ENCODE measurements at regions not wholly inside any gene's neighbourhood (a gene's known extent, or its start where the extent isn't known, plus 50 kb on each side); places are given as distances from the start of the nearest gene placed in this dataset.

DNA sequence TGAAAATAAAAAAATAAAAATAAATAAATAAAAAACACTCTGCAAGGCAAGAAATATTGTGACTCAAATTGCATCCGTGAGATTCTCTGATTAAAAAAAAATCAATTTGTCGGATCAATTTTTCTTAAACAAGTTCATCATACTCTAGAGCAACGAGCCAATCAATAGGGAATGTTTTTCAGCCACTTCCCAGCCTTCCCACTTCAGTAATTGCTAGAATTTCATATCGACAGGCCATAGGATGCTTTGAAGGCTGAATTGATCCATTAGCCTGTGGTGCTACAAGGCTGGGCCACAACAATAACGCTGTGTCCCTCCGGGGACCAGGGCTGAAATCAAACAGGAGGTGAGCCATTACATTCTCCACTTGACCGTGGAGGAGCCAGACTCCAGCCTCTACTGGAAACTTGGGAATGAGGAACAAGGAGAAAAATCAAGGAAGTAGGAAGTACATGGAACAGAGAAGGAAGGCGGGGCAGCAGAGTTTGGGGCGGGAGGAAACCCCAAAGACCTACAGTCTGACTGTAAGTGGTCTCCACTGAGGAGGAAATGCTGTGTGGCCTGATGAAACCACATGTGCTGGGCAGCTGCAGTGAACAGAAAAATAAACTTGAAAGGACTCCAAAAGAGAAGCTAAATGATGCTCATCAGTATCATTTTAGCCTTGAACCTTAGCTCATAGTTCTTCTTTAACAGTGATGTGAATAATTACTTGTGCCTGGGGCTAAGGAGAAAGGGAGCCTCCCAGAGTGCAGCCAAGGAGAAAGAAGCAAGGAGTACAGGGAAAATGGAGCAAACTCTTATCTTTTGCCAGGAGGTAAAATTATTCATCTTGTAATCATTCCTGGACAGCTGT, 308.6 kb downstream of the TLE1 start:
- no peak overlapping the region for H3K4me2 ChIP-seq (ENCODE audit: control insufficient read depth, insufficient read depth)
- WGBS (ENCODE audit: insufficient coverage, insufficient replicate concordance, low lambda C conversion rate, missing lambda C conversion rate): 4% methylated on average over 9 of the region's 9 CpGs
- no peaks in the 10 kb centered on the region for H3K36me3 ChIP-seq (ENCODE audit: control insufficient read depth in 2 of 2, insufficient read depth in 2 of 2, low read length in 1 of 2)
- H3K4me3 ChIP-seq: no peak overlapping the region
- in situ Hi-C loops (cut with MboI) (no loop called here), intact Hi-C loops (cut with micrococcal nuclease; ENCODE audit: unreplicated experiment) (no loop called here)
- H3K79me2 ChIP-seq (ENCODE audit: control insufficient read depth, insufficient read depth, low read length): no peaks in the 10 kb centered on the region
- no peaks in the 10 kb centered on the region; the same call in 2 of the 3 replicates for H3K9me3 ChIP-seq (replicated peaks; ENCODE audit: control insufficient read depth, insufficient read depth, low read length)
- DNase-seq (ENCODE audit: low read depth, low spot score) (no peak), ATAC-seq (no peak), FAIRE-seq (no peak)
- RAD21 ChIA-PET (ENCODE audit: unreplicated experiment): no interaction called here
- no peaks in the 10 kb centered on the region for H4K20me1 ChIP-seq (ENCODE audit: control insufficient read depth, insufficient read depth)
- CTCF ChIA-PET: no interaction called here
- no peak overlapping the region for H2AFZ ChIP-seq (ENCODE audit: control insufficient read depth, low read depth, low read length)
- no TSS peak for BruUV-seq (replicated peaks)
- TF ChIP-seq ZNF24 (IDR thresholded peaks at IDR 0.05): no peak
- H3K9ac ChIP-seq (ENCODE audit: control insufficient read depth, insufficient read depth, low read length): no peak overlapping the region
- POLR2A ChIA-PET: no interaction called here
- no peaks in the 10 kb centered on the region for H3K4me1 ChIP-seq (ENCODE audit: control insufficient read depth, insufficient read depth, low read length)
- SMC1A ChIA-PET (ENCODE audit: uncharacterized antibody, unreplicated experiment): no interaction called here
- no peaks in the 10 kb centered on the region for H3K27me3 ChIP-seq (replicated peaks in 1 of 2; ENCODE audit: control insufficient read depth in 2 of 2, insufficient read depth in 2 of 2, low read length in 1 of 2)
- no peak overlapping the region for H3K27ac ChIP-seq (ENCODE audit: control insufficient read depth, insufficient read depth)

GRCh38 chr9:81379655-81380054, 309.7 kb downstream of the TLE1 start:
- H4K20me1 ChIP-seq (ENCODE audit: control insufficient read depth, insufficient read depth): no peaks in the 10 kb centered on the region
- TF ChIP-seq SREBF2 (IDR thresholded peaks at IDR 0.05; ENCODE audit: low read length): no peak
- TF ChIP-seq KAT2A (conservative IDR thresholded peaks at IDR 0.05; ENCODE audit: control insufficient read depth, low read depth, low read length): no peak
- 0% methylated on average over 1 of the region's 1 CpG for WGBS (ENCODE audit: insufficient coverage, insufficient replicate concordance, low lambda C conversion rate, missing lambda C conversion rate)
- ChIA-PET SMC1A (ENCODE audit: uncharacterized antibody, unreplicated experiment) (no interaction called here), POLR2A (no interaction called here), CTCF (no interaction called here), RAD21 (ENCODE audit: unreplicated experiment) (no interaction called here)
- no peak overlapping the region for H2AFZ ChIP-seq (ENCODE audit: control insufficient read depth, low read depth, low read length)
- no peaks in the 10 kb centered on the region for H3K36me3 ChIP-seq (ENCODE audit: control insufficient read depth in 2 of 2, insufficient read depth in 2 of 2, low read length in 1 of 2)
- H3K4me3 ChIP-seq: no peak overlapping the region
- H3K79me2 ChIP-seq (ENCODE audit: control insufficient read depth, insufficient read depth, low read length): no peaks in the 10 kb centered on the region
- no peak overlapping the region for H3K27ac ChIP-seq (ENCODE audit: control insufficient read depth, insufficient read depth)
- no peak for FAIRE-seq
- no TSS peak for BruUV-seq (replicated peaks)
- no peak overlapping the region for H3K9ac ChIP-seq (ENCODE audit: control insufficient read depth, insufficient read depth, low read length)
- in situ Hi-C loops (cut with MboI): no loop called here
- ATAC-seq: no peak
- H3K27me3 ChIP-seq (replicated peaks in 1 of 2; ENCODE audit: control insufficient read depth in 2 of 2, insufficient read depth in 2 of 2, low read length in 1 of 2): no peaks in the 10 kb centered on the region
- intact Hi-C loops (cut with micrococcal nuclease; ENCODE audit: unreplicated experiment): no loop called here
- DNase-seq (ENCODE audit: low read depth, low spot score): no peak
- no peak overlapping the region for H3K4me2 ChIP-seq (ENCODE audit: control insufficient read depth, insufficient read depth)
- H3K9me3 ChIP-seq (replicated peaks; ENCODE audit: control insufficient read depth, insufficient read depth, low read length): no peaks in the 10 kb centered on the region; the same call in 2 of the 3 replicates
- H3K4me1 ChIP-seq (ENCODE audit: control insufficient read depth, insufficient read depth, low read length): no peaks in the 10 kb centered on the region

Data from GM12878 (cell line).